Memory B cell (primary cell): ENCODE measurements at regions not wholly inside any gene's neighbourhood (a gene's known extent, or its start where the extent isn't known, plus 50 kb on each side); places are given as distances from the start of the nearest gene placed in this dataset.
"Not testable (repeated sequence)": the region's sequence is repeated elsewhere in the genome, so short reads cannot be mapped to it uniquely, and the experiment has no call there.

Experiments
- ATAC-seq: fragments of 150-1000 bp; cut with Tn5 transposase; 2 replicates; pipeline ENCODE4 v1.10.0; 2021; ENCODE audit warnings: low read depth, mild to moderate bottlenecking, moderate library complexity
- DNase-seq, 2 donors: peaks; one replicate each; pipeline ENCODE4 v3.0.0; 2022; ENCODE audit warnings: low spot score in 2 of 2
- H3K27ac Mint-ChIP-seq: one replicate; pipeline ENCODE4 v1.8.0; 2022; ENCODE audit warnings: mild to moderate bottlenecking, moderate library complexity, mixed read lengths
- H3K27me3 Mint-ChIP-seq: one replicate; pipeline ENCODE4 v1.8.0; 2022; ENCODE audit warnings: mixed read lengths
- H3K36me3 Mint-ChIP-seq: one replicate; pipeline ENCODE4 v1.8.0; 2022; ENCODE audit warnings: mild to moderate bottlenecking, mixed read lengths
- H3K4me1 Mint-ChIP-seq: one replicate; pipeline ENCODE4 v1.8.0; 2022; ENCODE audit warnings: mixed read lengths
- H3K4me3 Mint-ChIP-seq: one replicate; pipeline ENCODE4 v1.8.0; 2022; ENCODE audit warnings: mild to moderate bottlenecking, moderate library complexity, mixed read lengths
- H3K9me3 Mint-ChIP-seq: one replicate; pipeline ENCODE4 v1.8.0; 2022; ENCODE audit warnings: mixed read lengths

DNA sequence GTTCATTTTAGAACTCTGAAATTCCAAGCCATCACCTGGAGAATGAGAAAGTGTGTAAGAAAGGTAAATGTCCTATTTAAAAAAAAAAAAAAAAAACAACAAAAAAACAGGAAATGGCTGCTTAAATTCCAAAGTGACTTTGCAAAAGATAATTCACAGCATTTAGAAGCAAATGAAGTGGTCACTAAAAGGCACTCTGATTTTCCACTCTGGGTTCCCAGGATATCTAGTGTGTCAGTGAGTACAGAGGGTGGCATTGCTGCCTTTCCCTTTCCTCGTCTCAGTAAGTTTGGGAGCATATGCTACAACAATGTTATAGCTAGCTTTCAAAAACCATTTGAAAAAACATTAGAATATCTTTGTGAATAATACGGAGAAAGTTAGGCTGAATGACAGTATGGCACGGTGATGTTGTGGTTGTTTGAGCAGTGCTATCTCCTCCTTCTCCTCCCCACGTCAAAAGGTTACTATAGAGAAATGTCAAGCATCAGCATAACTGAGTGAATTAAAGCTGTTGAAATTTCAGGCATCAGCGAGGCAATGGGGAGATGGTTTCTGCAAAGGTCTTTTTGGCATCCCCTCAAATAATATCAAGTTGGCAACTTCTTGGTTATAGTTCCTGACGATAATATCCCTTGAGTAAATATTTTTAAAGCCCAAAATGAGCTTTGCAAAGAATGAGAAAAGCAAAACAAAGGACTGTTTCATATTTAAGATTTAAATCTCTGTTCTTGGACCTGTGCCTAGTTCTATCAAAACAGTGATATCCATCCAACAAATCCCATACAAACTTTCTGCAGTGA is 164.5 kb upstream of the E2F7 start:
- Mint-ChIP-seq H3K9me3 (no peaks in the 10 kb centered on the region), H3K36me3 (no peaks in the 10 kb centered on the region), H3K4me1 (no peaks in the 10 kb centered on the region), H3K27me3 (peaks cover 1% of the 10 kb centered on the region), H3K27ac (no peak overlapping the region), H3K4me3 (no peak overlapping the region)
- no peak for DNase-seq
- ATAC-seq: no peak

DNA sequence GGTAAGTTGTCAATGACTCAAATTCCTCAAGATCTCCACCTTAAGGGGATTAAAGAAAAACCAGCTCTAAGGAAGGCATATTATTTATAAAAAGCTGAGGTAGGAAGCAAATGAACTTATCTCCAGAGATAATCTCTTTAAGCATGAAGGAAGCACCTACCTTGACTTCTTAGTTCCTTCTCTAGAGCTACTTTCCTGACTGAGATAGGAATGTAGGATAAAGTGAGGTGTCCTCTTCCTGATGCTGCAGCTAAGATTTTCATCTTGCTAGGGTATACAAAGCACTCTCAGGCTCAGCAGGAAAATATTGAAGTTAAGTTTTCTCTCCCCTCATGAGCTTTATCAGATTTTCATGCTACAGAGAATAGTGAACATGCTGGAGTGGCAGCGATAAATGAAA is 163.0 kb upstream of the E2F7 start:
- Mint-ChIP-seq H3K9me3 (no peaks in the 10 kb centered on the region), H3K27ac (no peak overlapping the region), H3K27me3 (peaks cover 3% of the 10 kb centered on the region), H3K4me1 (no peaks in the 10 kb centered on the region), H3K36me3 (no peaks in the 10 kb centered on the region), H3K4me3 (no peak overlapping the region)
- DNase-seq (no peak), ATAC-seq (no peak)

DNA sequence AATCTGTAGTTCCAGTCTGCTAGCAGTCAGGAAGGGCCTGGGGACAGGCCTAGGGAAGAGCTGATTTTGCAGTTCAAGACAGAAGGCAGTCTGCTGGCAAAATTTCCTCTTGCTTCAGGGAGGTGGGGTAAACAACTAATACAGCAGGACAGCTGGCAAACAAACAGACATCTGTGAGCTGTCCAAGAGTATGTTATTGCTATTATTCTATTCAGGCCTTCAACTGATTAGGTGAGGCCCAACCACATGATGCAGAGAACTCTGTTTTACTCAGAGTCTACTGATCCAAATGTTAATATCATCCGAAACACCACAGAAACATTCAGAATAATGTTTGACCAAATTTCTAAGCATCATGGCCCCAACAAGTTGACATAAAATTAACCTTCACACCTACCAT is 161.0 kb upstream of the E2F7 start:
- ATAC-seq (no peak), DNase-seq (no peak)
- H3K36me3 Mint-ChIP-seq: no peaks in the 10 kb centered on the region
- H3K4me1 Mint-ChIP-seq: no peaks in the 10 kb centered on the region
- H3K4me3 Mint-ChIP-seq: no peak overlapping the region
- H3K27ac Mint-ChIP-seq: no peak overlapping the region
- H3K9me3 Mint-ChIP-seq: no peaks in the 10 kb centered on the region
- H3K27me3 Mint-ChIP-seq: peaks cover 6% of the 10 kb centered on the region

DNA sequence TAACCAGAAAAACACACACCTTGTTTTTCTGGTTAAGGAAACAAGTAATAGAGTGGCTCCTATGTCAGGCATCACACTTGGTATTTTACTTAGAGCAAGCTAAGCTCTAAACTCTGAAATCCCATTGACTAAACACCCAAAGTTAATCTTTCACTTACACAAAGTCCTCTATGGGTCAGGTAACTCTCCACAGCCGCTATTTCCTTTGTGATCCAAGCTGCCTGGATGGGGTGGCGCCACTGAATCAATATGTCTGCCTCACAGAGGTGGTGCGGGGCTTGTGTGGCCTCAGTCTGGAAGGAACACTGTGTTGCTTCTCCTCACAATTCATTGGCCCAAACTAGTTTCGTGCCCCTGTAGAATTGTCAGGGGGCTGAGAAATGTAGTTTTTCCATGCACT is 160.0 kb upstream of the E2F7 start:
- Mint-ChIP-seq H3K27me3 (peaks cover 6% of the 10 kb centered on the region), H3K4me3 (no peak overlapping the region), H3K36me3 (no peaks in the 10 kb centered on the region), H3K27ac (no peak overlapping the region), H3K4me1 (no peaks in the 10 kb centered on the region), H3K9me3 (no peaks in the 10 kb centered on the region)
- ATAC-seq: no peak
- no peak for DNase-seq

DNA sequence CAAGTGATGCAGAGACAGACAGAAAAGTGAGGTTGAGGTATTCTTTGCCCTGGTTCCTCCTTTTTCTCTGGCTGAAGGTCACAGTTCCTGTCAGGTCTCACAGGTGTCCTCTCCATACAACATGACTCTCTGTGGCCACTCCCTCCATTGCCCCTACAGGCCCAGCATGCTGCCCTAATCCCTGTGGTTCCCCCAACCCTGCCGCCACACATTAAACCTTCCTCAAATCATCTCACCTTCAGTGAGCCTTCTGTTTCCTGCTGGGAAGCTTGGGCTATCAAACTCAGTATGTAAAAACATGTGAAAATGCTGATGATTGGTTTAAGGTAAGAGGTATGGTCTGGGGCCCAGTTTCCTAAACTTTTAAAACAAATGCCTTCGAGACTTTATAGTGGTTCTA is 159.0 kb upstream of the E2F7 start:
- H3K27ac Mint-ChIP-seq: no peak overlapping the region
- no peaks in the 10 kb centered on the region for H3K9me3 Mint-ChIP-seq
- no peak for ATAC-seq
- peaks cover 6% of the 10 kb centered on the region for H3K27me3 Mint-ChIP-seq
- H3K4me1 Mint-ChIP-seq: no peaks in the 10 kb centered on the region
- no peak for DNase-seq
- no peak overlapping the region for H3K4me3 Mint-ChIP-seq
- no peaks in the 10 kb centered on the region for H3K36me3 Mint-ChIP-seq

DNA sequence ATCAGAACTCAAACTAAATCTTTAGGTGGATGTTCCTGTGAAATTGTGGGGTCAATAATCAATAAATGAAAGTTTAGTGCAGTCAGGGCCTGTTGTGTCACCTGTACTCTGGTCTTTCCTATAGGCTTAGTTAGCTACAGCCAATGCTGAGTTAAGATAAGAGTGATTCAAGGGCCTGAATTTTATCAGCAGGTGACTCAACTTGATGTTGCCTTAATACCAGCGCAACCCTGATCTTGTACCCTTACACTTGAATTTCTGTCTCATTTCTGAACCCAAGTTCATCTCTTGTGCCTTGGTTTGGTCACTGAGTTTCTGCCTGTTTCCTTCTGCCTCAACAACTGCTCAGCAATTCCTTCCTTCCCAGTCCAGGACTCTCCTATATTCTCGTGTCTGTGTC is 157.0 kb upstream of the E2F7 start:
- no peak overlapping the region for H3K27ac Mint-ChIP-seq
- no peak for ATAC-seq
- no peaks in the 10 kb centered on the region for H3K4me1 Mint-ChIP-seq
- H3K9me3 Mint-ChIP-seq: no peaks in the 10 kb centered on the region
- no peak for DNase-seq
- no peaks in the 10 kb centered on the region for H3K36me3 Mint-ChIP-seq
- no peak overlapping the region for H3K4me3 Mint-ChIP-seq
- peaks cover 6% of the 10 kb centered on the region for H3K27me3 Mint-ChIP-seq

DNA sequence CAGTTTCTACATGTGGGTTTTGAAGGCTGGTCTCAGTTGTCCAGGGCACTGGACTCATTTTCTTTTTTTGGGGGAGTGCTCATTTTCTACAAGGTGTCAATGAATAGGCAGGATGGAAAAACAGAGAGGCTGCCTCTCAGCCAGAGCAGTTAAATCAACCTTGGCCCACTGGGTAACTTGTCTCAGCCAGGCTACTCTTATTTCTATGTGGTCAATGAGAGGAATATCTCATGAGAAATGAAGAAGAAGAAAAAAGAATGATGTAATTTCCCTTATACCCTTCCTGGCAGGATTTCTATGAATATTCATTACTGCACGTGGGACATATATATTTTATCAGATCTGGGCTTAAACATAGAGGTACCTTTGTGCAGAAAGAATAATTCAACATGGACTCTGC is 155.2 kb upstream of the E2F7 start:
- no peak for ATAC-seq
- Mint-ChIP-seq H3K9me3 (no peaks in the 10 kb centered on the region), H3K27me3 (peaks cover 7% of the 10 kb centered on the region), H3K4me1 (no peaks in the 10 kb centered on the region), H3K4me3 (no peak overlapping the region), H3K36me3 (no peaks in the 10 kb centered on the region), H3K27ac (no peak overlapping the region)
- DNase-seq: no peak

DNA sequence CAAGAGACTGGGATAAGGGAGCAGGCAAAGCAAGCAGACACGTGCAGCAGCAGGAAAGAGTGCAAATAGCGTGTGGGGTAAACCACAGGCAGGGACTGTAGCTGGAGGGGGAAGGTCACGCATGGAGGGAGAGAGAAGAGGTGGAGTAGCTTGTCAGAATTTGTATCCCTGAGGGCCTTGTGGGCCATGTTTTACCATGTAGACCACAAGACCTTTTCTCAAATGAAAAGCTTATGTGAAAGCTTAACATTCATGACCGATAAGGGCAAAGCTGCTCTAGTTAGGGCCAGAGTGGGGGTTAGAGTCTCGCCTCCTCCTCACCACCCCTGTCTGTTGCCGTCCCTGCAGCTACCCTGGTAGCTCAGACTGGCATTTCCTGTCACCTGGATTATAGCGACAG is 152.9 kb upstream of the E2F7 start:
- no peak for ATAC-seq

DNA sequence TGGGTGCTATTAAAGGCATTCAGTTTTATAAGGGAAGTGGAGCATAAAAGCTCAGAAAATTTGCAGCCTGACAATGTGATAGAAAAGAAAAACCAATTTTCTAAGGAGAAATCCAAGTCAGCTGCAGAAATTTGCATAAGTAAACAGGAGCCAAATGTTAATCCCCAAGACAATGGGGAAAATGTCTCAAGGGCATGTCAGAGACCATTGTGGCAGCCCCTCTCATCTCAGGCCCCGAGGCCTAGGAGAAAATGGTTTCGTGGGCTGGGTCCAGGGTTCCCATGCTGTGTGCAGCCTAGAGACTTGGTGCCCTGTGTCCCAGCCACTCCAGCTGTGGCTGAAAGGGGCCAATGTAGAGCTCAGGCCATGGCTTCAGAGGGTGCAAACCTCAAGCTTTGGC is 150.8 kb upstream of the E2F7 start:
- not testable (repeated sequence) for H3K27ac Mint-ChIP-seq

More for the DNA sequence above, 152.9 kb upstream of the E2F7 start:
- H3K36me3 Mint-ChIP-seq: no peaks in the 10 kb centered on the region
- H3K9me3 Mint-ChIP-seq: no peaks in the 10 kb centered on the region
- no peak overlapping the region for H3K27ac Mint-ChIP-seq
- no peak overlapping the region for H3K4me3 Mint-ChIP-seq
- H3K4me1 Mint-ChIP-seq: no peaks in the 10 kb centered on the region
- H3K27me3 Mint-ChIP-seq: peaks cover 7% of the 10 kb centered on the region
- no peak for DNase-seq

DNA sequence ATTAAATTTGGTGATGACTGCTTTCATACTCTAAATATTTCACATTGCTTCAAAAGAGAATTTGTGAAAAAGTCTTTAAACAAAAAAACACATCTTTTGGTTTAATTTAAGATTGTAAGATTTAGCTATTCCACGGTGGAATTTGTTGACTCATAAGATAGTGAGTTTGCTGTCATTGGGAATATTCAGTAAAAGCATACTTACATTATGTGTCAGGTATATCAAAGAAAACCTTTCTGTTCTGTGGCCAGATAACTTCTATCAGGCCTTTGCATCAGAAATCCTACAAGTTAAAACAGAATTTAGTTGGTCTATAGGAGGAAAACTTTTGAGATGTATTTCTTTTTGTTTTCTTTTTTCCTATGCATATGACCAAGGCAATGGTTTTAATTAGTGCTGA is 148.8 kb upstream of the E2F7 start:
- Mint-ChIP-seq H3K4me3 (no peak overlapping the region), H3K27me3 (peaks cover 3% of the 10 kb centered on the region), H3K27ac (no peak overlapping the region), H3K36me3 (no peaks in the 10 kb centered on the region), H3K4me1 (no peaks in the 10 kb centered on the region), H3K9me3 (peaks cover 7% of the 10 kb centered on the region)
- DNase-seq: no peak
- no peak for ATAC-seq

More for the DNA sequence above, 150.8 kb upstream of the E2F7 start:
- not testable (repeated sequence) for DNase-seq, H3K4me1 Mint-ChIP-seq, ATAC-seq, H3K36me3 Mint-ChIP-seq, H3K4me3 Mint-ChIP-seq, H3K27me3 Mint-ChIP-seq, H3K9me3 Mint-ChIP-seq

DNA sequence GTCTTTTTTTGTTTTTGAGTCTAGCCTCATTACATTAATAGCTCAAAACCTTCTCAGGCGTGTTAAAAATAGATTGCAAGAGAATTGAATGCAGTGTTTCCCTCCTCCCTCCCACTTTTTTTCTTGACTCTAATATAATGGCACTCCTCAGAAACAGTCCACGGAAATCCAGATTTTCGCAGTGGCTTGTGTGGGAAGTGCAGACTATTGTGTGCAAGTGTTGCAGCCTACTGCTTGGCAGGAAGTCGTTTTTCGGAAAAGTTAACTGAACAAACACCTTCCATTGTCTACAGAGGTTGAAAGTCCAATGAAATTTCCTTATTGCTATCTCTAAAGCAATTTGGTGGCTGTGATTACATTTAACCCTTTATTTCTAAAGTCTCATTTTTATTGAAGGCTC is 147.9 kb upstream of the E2F7 start:
- no peak for ATAC-seq
- DNase-seq: no peak
- H3K4me3 Mint-ChIP-seq: no peak overlapping the region
- H3K27me3 Mint-ChIP-seq: peaks cover 3% of the 10 kb centered on the region
- H3K9me3 Mint-ChIP-seq: peaks cover 7% of the 10 kb centered on the region
- H3K4me1 Mint-ChIP-seq: no peaks in the 10 kb centered on the region
- H3K27ac Mint-ChIP-seq: no peak overlapping the region
- H3K36me3 Mint-ChIP-seq: no peaks in the 10 kb centered on the region

DNA sequence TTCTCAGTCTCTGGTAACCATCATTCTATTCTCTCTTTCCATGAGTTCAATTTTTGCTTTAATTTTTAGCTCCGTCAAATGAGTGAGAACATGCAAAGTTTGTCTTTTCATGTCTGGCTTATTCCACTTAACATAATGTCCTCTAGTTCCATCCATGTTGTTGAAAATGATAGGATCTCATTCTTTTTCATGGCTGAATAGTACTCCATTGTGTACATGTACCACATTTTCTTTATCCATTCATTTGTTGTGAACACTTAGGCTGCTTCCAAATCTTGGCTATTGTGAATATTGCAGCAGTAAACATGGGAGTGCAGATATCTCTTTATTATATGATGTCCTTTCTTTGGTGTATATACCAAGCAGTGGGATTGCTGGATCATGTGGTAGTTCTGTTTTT is 145.4 kb upstream of the E2F7 start:
- no peak overlapping the region for H3K27ac Mint-ChIP-seq
- no peak overlapping the region for H3K4me3 Mint-ChIP-seq
- H3K4me1 Mint-ChIP-seq: no peaks in the 10 kb centered on the region
- no peak for ATAC-seq
- DNase-seq: no peak
- H3K9me3 Mint-ChIP-seq: peaks cover 7% of the 10 kb centered on the region
- H3K27me3 Mint-ChIP-seq: peaks cover 3% of the 10 kb centered on the region
- H3K36me3 Mint-ChIP-seq: no peaks in the 10 kb centered on the region

DNA sequence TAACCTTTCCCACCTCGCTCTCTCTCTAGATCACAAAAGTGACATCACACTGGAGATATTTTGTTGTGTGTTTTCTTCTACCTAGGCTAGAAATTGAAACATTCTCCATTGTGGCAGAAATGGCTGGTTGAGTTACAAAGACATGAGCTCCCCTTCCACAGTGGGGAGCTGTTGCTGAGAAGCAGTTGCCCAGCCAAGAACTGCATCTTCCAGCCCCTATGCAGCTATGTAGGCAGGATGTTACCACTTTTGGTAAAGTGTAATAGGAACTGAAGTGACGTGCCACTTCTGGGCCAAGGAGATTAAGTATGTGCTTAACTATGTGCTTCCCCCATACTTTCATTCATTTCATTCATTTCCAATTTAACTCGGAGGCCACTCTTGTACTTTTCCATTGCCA is 138.7 kb upstream of the E2F7 start:
- no peaks in the 10 kb centered on the region for H3K27me3 Mint-ChIP-seq
- H3K4me1 Mint-ChIP-seq: no peaks in the 10 kb centered on the region
- ATAC-seq (no peak), DNase-seq (no peak)
- no peaks in the 10 kb centered on the region for H3K9me3 Mint-ChIP-seq
- H3K27ac Mint-ChIP-seq: no peak overlapping the region
- no peaks in the 10 kb centered on the region for H3K36me3 Mint-ChIP-seq
- no peak overlapping the region for H3K4me3 Mint-ChIP-seq

DNA sequence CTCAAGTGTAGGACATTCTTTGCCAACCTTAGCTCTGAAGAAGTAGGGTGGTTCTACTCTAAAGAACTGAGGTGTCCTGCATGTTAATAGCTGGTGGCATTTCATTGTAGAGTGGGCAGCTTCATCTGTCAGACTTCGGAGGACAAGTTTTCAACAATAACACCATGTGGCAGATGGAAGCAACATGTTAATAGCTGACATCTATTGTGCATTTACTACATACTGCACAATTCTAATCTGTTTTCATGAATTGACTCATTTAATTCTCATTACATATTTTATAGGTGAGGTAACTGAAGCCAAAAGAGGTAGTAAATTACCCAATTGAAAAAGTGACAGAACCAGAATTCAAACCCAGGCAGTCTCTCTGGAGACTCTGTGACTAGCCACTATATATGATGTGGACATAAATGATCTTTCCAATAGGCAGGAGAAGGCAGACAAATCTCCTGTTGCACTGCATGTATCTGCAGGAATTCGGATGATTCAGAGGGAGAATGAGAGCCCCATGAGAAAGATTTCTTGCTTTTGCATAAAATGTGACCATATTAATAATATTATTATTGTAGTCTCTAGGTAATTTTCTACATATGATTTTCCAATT is 137.2 kb upstream of the E2F7 start:
- H3K4me1 Mint-ChIP-seq: no peaks in the 10 kb centered on the region
- H3K36me3 Mint-ChIP-seq: no peaks in the 10 kb centered on the region
- no peaks in the 10 kb centered on the region for H3K9me3 Mint-ChIP-seq
- H3K4me3 Mint-ChIP-seq: no peak overlapping the region
- no peak overlapping the region for H3K27ac Mint-ChIP-seq
- DNase-seq (no peak), ATAC-seq (no peak)
- no peaks in the 10 kb centered on the region for H3K27me3 Mint-ChIP-seq

DNA sequence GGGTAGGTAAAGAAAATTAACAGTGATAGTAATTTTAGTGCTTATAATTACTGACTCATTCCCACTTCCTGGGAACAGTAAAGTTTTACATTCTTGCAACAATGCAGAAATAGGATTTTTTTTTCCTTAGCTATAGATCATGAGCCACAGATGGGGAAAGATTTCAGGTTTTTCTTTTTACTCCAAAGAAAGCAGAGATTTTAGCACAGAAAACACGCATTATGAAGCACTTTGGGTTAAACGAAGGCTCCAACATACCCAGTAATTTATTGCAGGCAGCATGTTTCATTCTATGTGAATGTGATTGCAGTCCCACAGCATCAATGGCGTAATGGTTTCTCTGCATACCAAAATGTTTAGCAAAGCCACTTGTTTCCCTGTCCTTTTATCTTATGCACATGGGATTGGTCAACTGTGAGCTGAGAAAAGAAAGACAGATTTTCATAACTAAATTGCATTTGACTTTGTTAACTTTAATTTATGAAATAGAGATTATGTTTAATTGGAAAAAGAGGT is 124.6 kb upstream of the E2F7 start:
- H3K9me3 Mint-ChIP-seq: peaks cover 1% of the 10 kb centered on the region
- H3K4me1 Mint-ChIP-seq: no peaks in the 10 kb centered on the region
- no peaks in the 10 kb centered on the region for H3K27me3 Mint-ChIP-seq
- no peaks in the 10 kb centered on the region for H3K36me3 Mint-ChIP-seq
- no peak overlapping the region for H3K4me3 Mint-ChIP-seq
- DNase-seq (no peak), ATAC-seq (no peak)
- H3K27ac Mint-ChIP-seq: no peak overlapping the region
